CD4-positive, alpha-beta T cell treated with Interleukin-21 for 1 hour (primary cell): ENCODE measurements at regions not wholly inside any gene's neighbourhood (a gene's known extent, or its start where the extent isn't known, plus 50 kb on each side); places are given as distances from the start of the nearest gene placed in this dataset.
"Not testable (repeated sequence)": the region's sequence is repeated elsewhere in the genome, so short reads cannot be mapped to it uniquely, and the experiment has no call there.

Experiments used
- DNase-seq: peaks from one replicate; pipeline ENCODE4 v3.0.0-alpha.2; 2020

- DNase-seq: no peak
Measured at GRCh38 chr15:87527416-87527815, 729.1 kb downstream of the NTRK3 start.

GRCh38 chr15:87523516-87523915 is 733.0 kb downstream of the NTRK3 start:
- DNase-seq: no peak

GRCh38 chr15:87522997-87523396 is 733.5 kb downstream of the NTRK3 start:
- no peak for DNase-seq

- no peak for DNase-seq
Measured at GRCh38 chr15:87518957-87519356, 737.6 kb downstream of the NTRK3 start.

GRCh38 chr15:87508086-87508485 is 748.5 kb downstream of the NTRK3 start:
- no peak for DNase-seq

- DNase-seq: no peak
Measured at GRCh38 chr15:87502173-87502572, 754.4 kb downstream of the NTRK3 start.

- DNase-seq: no peak
Measured at GRCh38 chr15:87500240-87500639, 756.3 kb downstream of the NTRK3 start.

GRCh38 chr15:87498560-87498959 is 758.0 kb downstream of the NTRK3 start:
- no peak for DNase-seq

GRCh38 chr15:87496795-87497194 is 759.7 kb downstream of the NTRK3 start:
- DNase-seq: no peak

GRCh38 chr15:87496109-87496508 is 760.4 kb downstream of the NTRK3 start:
- no peak for DNase-seq

- DNase-seq: no peak
Measured at GRCh38 chr15:87493803-87494202, 762.7 kb downstream of the NTRK3 start.

- no peak for DNase-seq
Measured at GRCh38 chr15:87492321-87492720, 764.2 kb downstream of the NTRK3 start.

- no peak for DNase-seq
Measured at GRCh38 chr15:87490666-87491065, 765.9 kb downstream of the NTRK3 start.

GRCh38 chr15:87489902-87490665 is 766.5 kb downstream of the NTRK3 start:
- DNase-seq: no peak

- no peak for DNase-seq
Measured at GRCh38 chr15:87489456-87489855, 767.1 kb downstream of the NTRK3 start.

GRCh38 chr15:87487484-87487883 is 769.1 kb downstream of the NTRK3 start:
- DNase-seq: no peak

- DNase-seq: no peak
Measured at GRCh38 chr15:87483468-87483867, 773.1 kb downstream of the NTRK3 start.

- no peak for DNase-seq
Measured at GRCh38 chr15:87481126-87481525, 775.4 kb downstream of the NTRK3 start.

GRCh38 chr15:87478687-87479072 is 777.9 kb downstream of the NTRK3 start:
- DNase-seq: no peak

- no peak for DNase-seq
Measured at GRCh38 chr15:87477737-87478686, 778.5 kb downstream of the NTRK3 start.

- no peak for DNase-seq
Measured at GRCh38 chr15:87477026-87477425, 779.5 kb downstream of the NTRK3 start.

GRCh38 chr15:87470923-87471322 is 785.6 kb downstream of the NTRK3 start:
- no peak for DNase-seq

- DNase-seq: not testable (repeated sequence)
Measured at GRCh38 chr15:87463956-87464355, 792.6 kb downstream of the NTRK3 start.

GRCh38 chr15:87461631-87462030 is 794.9 kb downstream of the NTRK3 start:
- DNase-seq: no peak
